ENCODE measurements at regions not wholly inside any gene's neighbourhood (a gene's known extent, or its start where the extent isn't known, plus 50 kb on each side); places are given as distances from the start of the nearest gene placed in this dataset.

GRCh38 chr15:29600262-29600661, 222.0 kb downstream of the TJP1 start:
- FAIRE-seq: no peak

GRCh38 chr15:29596266-29596665, 226.0 kb downstream of the TJP1 start:
- peak; percentile 21 for FAIRE-seq

- no peak for FAIRE-seq
These were observed 228.6 kb downstream of the TJP1 start for GRCh38 chr15:29593629-29594028.

GRCh38 chr15:29593111-29593510, 229.2 kb downstream of the TJP1 start:
- no peak for FAIRE-seq

- no peak for FAIRE-seq
These were observed 231.6 kb downstream of the TJP1 start for GRCh38 chr15:29590701-29591100.

GRCh38 chr15:29589975-29590374, 232.3 kb downstream of the TJP1 start:
- no peak for FAIRE-seq

GRCh38 chr15:29589416-29589815, 232.9 kb downstream of the TJP1 start:
- FAIRE-seq: no peak

- no peak for FAIRE-seq
These were observed 248.9 kb downstream of the TJP1 start for GRCh38 chr15:29573197-29573838.

- no peak for FAIRE-seq
These were observed 250.4 kb downstream of the TJP1 start for GRCh38 chr15:29571792-29572431.

- no peak for FAIRE-seq
These were observed 251.1 kb downstream of the TJP1 start for GRCh38 chr15:29570948-29571791.

- no peak for FAIRE-seq
These were observed 251.9 kb downstream of the TJP1 start for GRCh38 chr15:29570121-29570947.

GRCh38 chr15:29569533-29570092, 252.7 kb downstream of the TJP1 start:
- no peak for FAIRE-seq

- FAIRE-seq: peak; percentile 69
These were observed 253.3 kb downstream of the TJP1 start for GRCh38 chr15:29568840-29569532.

GRCh38 chr15:29567336-29567735, 254.9 kb downstream of the TJP1 start:
- no peak for FAIRE-seq

- FAIRE-seq: no peak
These were observed 255.4 kb downstream of the TJP1 start for GRCh38 chr15:29566914-29567313.

GRCh38 chr15:29563112-29563511, 259.2 kb downstream of the TJP1 start:
- FAIRE-seq: no peak

GRCh38 chr15:29560896-29561295, 261.4 kb downstream of the TJP1 start:
- no peak for FAIRE-seq

GRCh38 chr15:29558261-29558660, 264.0 kb downstream of the TJP1 start:
- FAIRE-seq: no peak

- no peak for FAIRE-seq
These were observed 265.1 kb downstream of the TJP1 start for GRCh38 chr15:29557171-29557570.

GRCh38 chr15:29556380-29556779, 265.9 kb downstream of the TJP1 start:
- no peak for FAIRE-seq

GRCh38 chr15:29554531-29554930, 267.7 kb downstream of the TJP1 start:
- no peak for FAIRE-seq

Data from islet of Langerhans (tissue), 1 donor.